Right forelimb (tissue), 1 donor: ENCODE measurements at regions not wholly inside any gene's neighbourhood (a gene's known extent, or its start where the extent isn't known, plus 50 kb on each side); places are given as distances from the start of the nearest gene placed in this dataset.

Experiments
- DNase-seq: peaks from one replicate; pipeline ENCODE4 v3.0.0-alpha.2; 2018

DNA sequence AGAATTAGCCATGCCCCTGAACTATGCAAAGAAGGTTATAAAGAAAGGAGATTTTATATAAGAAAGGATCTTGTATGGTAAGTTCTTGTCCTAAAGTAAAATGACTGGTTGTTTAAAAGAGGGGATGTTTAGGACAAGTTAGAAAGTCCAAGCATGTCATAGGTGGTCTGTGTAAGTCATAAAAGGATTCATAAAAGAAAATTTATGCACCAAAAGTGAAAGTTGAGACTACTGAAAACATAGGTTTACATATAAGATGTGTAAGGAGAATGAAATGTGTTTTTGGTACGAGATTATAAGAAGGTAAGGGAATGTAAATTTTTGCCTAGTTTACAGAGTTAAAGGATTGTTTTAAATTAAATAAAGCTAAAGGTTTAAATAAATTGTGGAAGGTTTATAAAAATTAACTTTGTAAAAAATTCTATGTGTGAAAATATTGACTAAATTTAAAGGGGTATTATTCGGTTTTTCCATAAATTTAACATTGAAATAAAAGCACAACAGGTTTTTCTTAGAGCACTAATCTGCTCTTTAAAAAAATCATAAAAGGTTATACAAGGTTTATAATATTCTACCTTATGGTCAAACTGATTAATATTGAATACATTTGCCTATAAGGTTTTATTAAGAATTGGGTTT is 93.6 kb upstream of the UST start:
- DNase-seq = no peak

DNA sequence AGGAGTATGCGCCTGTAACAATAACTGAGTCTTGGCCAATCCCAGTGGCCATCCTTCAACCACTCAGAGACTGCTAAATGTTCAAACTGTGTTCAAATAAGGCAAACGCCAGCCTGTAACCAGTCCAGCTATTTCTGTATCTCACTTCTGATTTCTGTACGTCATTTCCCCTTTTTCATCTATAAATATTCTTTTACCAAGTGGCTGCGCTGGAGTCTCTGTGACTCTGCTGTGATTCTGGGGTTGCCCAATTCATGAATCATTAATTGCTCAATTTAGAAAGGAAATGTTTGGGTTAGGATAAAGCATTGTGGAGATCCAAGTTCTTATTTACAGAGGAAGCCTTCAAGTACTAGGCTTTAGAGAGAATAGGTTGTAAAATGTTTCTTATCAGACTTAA is 89.8 kb upstream of the UST start:
- no peak for DNase-seq

DNA sequence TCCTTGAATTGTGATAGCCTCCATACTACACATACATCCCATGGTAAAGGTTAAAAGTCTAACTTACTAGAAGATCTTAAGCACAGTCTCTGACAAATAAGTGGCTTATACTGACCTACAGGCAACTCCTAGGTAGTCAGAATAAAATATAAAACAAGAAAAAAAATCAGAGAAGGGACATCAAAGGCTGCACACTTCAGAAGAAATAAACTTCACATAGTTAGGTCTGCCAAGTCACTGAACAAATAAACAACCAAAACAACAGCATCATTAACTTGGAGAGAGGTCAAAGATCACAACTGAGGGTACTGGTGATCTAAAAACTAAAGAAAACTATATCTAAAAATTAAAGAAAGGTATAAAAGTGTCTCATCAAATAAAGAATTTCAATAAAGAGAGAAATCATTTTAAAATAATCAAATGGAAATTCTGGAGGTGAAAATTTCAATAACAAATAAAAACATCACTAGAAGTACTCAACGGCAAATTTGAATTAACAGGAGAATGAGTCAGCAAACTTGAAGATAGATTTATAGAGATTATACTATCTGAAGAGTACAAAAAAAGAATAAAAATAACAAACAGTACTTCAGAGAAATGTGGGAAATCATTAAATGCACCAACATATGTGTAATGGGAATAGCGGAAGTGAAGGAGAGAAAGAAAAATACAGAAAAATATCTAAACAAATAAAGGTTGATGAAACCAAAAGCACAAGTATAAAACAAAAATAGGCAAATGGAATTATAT is 88.0 kb upstream of the UST start:
- no peak for DNase-seq

DNA sequence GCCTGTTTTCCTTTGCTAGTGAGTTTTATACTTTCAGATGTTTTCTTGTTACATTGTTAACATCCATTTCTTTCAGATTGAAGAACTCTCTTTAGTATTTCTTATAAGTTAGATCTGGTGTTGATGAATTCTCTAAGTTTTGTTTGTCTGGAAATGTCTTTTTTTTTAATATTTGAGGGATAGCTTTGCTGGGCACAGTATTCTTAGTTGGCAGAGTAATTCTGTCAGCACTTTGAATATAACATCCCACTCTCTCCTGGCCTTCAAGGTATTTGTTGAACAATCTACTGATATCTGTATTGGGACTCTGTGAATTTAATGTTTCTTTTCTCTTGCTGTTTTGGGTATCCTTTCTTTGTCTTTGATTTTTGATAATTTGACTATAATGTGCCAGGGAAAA is 79.4 kb upstream of the UST start:
- DNase-seq = no peak

DNA sequence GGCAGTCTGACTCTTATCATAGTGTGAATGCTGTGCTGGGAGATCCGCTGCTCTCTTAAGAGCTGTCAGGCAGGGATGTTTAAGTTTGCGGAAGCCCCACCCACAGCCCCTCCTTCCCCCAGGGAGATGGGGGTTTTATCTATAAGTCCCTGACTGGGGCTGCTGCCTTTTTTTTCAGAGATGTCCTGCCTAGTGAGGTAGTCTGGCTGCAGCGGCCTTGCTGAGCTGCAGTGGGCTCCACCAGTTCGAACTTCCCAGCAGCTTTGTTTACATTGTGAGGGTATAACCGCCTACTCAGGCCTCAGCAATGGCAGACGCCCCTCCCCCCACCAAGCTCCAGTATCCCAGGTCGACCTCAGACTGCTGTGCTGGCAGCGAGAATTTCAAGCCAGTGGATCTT is 75.7 kb upstream of the UST start:
- no peak for DNase-seq

DNA sequence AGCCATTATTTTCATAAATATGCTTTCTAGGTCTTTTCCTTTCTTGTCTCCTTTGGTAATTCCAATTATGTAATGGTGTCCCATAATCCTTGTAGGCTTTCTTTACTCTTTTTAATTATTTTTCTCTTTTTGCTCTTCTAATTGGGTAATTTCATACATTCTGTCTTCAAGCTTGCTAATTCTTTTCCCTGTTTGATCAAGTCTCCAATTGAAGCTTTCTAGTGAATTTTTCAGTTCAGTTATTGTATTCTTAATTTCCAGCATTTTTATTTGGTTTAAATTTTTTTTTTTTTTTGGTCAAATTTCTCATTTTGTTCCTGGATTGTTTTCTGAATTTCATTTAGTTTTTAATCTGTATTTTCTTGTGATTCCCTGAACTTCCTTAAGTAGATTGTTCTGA is 74.9 kb upstream of the UST start:
- DNase-seq = no peak

DNA sequence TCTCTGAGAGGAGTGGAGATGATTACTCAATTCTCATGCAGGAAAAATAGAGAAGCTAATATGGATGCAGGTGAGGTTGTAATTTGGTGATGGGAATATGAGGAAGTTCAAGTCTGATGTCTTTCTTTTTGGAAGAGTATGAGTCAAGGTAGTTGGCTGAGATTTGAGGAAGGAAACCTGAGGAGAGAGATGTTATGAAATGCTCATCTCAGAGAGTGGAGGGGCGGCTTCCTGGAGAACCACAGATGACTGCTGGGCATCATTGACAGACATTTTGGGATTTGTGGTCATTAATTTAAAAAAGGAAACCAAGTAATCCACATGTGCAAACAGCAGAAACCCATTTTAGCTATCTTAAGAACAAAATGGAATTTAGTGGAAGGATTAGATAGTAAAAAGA is 72.5 kb upstream of the UST start:
- DNase-seq = no peak

DNA sequence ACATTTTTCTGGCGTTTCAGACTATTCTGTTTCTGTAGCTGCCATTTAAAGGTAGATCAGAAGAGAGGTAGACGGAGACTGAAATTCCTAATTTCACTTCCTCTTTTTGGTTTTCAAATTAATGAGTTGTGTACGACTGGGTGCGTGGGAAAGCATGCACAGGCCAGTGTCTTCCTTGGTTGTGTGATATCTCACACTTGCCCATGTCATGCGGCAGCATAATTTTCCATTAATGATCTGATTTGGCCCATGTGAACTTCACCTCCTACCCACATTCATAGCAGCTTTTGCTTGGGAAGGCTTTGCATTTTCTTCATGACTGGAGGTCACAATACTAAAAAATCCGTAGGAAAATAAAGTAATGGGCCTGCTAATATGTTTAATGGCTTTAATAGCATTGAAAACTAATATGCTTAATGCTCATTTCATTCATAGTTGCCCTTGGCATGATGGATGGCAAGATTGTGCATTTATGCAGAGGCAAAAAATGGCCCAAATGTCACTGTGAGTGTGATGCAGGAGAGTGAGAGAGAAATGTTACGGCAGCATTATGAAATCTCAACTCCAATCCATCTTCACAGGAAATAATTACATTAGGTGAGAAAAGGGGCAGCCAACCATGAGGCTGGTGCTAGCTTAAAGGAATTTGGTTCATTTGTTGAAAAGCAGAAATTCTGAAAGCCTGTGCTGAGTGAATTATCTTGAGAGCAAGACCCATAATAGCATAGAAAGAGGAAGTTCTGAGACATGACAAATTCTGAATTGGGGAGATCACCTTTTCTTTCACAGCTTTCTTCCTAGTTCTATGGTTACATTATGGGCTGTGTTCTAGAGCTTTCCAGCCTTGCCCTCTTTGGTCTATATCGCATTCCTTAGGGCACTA is 69.0 kb upstream of the UST start:
- no peak for DNase-seq

DNA sequence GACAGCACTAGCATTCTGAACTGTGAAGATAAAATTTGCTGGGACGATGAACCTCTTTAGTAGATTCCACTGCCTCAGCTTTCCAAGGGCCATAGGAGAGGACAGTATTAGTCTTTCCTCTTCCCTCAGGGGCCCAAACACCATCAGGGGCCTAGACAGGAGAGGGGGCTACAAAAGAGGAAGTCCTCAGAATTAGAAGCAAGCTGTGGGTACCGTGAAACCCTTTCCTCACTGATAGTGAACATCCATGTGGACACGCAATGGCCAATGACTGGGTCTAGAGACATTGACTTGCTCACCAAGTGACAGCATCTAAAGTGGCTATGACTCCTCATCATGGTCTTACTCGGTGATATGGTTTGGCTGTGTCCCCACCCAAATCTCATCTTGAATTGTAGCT is 68.1 kb upstream of the UST start:
- DNase-seq = no peak

DNA sequence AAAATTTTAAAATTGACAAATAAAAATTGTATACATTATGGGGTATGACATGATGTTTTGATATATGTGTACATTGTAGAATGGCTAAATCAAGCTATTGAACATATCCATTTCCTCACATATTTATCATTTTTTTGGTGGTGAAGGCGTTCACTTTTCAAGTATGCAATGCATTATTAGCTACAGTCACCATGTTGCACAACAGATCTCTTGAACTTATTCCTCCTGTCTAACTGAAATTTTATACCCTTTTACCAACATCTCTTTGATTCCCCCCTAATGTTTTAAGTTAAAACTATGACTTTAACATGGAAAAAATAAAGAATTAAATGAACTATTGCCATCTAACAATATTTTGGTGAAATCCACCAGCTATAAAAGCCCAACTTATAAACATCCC is 65.2 kb upstream of the UST start:
- DNase-seq = no peak

DNA sequence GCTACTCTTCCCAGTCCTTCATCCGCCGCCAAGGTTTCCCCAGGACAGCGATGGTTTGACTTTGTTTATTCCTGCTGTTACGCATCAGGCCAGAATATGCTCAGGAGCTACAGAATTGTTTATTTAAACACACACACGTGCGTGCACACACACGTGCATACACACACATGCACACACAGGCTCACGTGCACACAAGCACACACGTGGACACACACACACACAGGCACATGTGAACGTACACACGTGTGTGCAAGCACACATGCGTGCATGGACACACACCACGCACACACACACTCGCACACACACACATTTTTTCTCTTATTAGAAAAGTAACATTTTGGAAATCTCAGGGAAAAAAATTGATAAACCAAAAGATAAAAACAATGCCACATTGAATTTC is 64.6 kb upstream of the UST start:
- DNase-seq = no peak

DNA sequence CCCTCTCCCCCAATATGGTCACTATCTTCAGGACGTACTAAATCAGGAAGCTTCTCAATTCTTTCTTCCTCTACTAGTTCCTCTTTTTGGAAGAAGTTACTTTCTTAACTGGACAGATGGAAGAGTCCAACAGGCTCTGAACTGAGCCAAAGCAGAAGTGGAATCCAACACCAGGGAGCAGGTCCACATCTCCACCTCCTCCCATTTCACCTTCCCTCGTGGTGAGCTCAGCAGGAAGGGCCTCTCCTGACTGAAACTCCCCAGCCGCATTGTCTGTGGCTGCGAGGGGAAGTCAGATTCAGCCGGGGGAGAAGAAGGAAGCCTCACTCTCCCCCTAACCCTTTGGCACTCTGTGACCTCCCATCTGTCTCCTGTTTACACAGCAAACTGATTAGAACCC is 63.8 kb upstream of the UST start:
- DNase-seq = no peak

DNA sequence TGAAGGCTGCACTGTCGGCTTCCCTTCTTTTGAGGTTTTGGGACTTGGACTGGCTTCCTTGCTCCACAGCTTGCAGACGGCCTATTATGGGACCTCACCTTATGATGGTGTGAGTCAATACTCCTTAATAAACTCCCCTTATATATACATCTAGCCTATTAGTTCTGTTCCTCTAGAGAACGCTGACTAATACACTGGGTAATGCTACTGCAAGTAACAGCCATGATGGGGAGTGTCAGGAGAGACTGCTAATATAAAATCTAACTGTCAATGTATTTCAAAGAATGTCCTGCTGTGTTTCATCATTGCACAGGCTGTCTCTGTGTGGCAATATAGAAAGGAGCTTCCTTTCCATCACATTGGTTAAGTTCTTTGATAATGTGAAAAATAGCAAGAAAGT is 57.7 kb upstream of the UST start:
- DNase-seq = no peak

DNA sequence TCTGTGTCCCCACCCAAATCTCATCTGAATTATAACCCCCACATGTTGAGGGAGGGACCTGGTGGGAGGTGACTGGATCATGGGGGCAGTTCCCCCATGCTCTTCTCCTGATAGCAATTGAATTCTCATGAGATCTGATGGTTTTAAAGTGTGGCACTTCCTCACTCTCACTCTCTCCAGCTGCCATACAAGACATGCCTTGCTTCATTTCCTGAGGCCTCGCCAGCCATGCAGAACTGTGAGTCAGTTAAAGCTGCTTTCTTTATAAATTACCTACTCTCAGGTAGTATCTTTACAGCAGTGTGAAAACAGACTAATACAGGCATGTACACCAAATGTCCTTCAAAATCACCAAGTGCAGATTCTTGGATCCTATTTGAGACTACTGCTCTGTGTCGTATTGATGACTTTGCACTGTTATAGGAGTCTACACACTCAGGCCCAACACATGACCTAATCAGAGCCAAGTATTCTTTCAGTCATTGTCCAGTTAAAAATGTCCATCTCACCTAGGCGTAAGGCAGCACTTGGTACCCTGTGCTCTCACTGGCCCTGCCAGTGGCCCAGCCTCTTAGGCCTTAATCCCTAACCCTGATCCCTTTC is 52.8 kb upstream of the UST start:
- DNase-seq = no peak
